ENCODE measurements at regions not wholly inside any gene's neighbourhood (a gene's known extent, or its start where the extent isn't known, plus 50 kb on each side); places are given as distances from the start of the nearest gene placed in this dataset.
A peak's percentile ranks its signal among the peaks of the same experiment; 100 is the strongest.

- Histone ChIP-seq H3K9ac (no peak overlapping the region), H3K9me3 (ENCODE audit: low read depth) (no peaks in the 10 kb centered on the region), H3K9me2 (ENCODE audit: insufficient read depth) (no peaks in the 10 kb centered on the region), H3K79me2 (ENCODE audit: insufficient read depth) (no peaks in the 10 kb centered on the region), H3K36me3 (ENCODE audit: low read depth) (no peaks in the 10 kb centered on the region), H4K20me1 (ENCODE audit: insufficient read depth) (no peaks in the 10 kb centered on the region), H2AFZ (no peak overlapping the region), H3K4me1 (ENCODE audit: insufficient read depth) (peaks cover 27% of the 10 kb centered on the region), H3K4me2 (ENCODE audit: unreplicated experiment) (no peak overlapping the region), H3K4me3 (no peak overlapping the region), H3K27me3 (replicated peaks; ENCODE audit: insufficient read depth) (peaks cover 22% of the 10 kb centered on the region), H3F3A (ENCODE audit: insufficient read depth) (peaks cover 15% of the 10 kb centered on the region), H3K27ac (no peak overlapping the region)
- DNase-seq = no peak
- TF ChIP-seq EZH2phosphoT487 (IDR thresholded peaks at IDR 0.05; ENCODE audit: insufficient read depth, low read depth) (no peak), EZH2 (IDR thresholded peaks at IDR 0.05; ENCODE audit: insufficient read depth, poor library complexity, severe bottlenecking) (no peak)
- WGBS, 2 experiments (ENCODE audit: low coverage in 1 of 2, low lambda C conversion rate in 2 of 2, missing lambda C conversion rate in 2 of 2) = 63 to 66% methylated on average over 4 of the region's 4 CpGs
- in situ Hi-C loops (cut with MboI) = no loop called here
Measured at GRCh38 chr11:119797736-119798135, 68.7 kb upstream of the NECTIN1 start.

DNA sequence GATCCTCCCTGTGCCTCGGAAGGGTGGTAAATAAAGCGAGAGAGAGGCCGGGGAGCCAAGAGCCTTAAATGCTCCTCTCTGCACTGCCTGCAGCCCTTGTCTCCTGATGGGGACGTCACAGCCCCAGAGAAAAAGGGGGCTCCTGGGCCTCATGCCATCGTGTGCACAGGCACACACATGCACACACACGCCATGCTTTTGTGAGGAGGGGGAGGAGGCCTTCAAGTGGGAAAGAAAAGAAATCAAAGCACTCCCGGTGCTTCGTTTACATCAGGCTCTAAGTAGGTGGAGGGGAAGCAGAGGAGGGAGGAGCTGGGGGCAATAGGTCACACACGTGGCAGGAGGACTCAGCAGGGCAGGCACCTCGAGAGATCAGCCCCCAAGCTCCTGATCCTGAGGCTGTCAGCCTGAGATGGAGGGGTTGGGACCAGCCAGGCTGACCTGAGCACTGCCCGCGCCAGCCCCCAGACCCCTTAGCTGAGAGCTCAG lies 68.2 kb upstream of the NECTIN1 start:
- H3K4me1 ChIP-seq (ENCODE audit: insufficient read depth) = peaks cover 32% of the 10 kb centered on the region
- H3K27ac ChIP-seq = no peak overlapping the region
- H4K20me1 ChIP-seq (ENCODE audit: insufficient read depth) = no peaks in the 10 kb centered on the region
- no peaks in the 10 kb centered on the region for H3K9me2 ChIP-seq (ENCODE audit: insufficient read depth)
- TF ChIP-seq EZH2phosphoT487 (IDR thresholded peaks at IDR 0.05; ENCODE audit: insufficient read depth, low read depth) (no peak), EZH2 (IDR thresholded peaks at IDR 0.05; ENCODE audit: insufficient read depth, poor library complexity, severe bottlenecking) (no peak)
- 78 to 79% methylated on average over 12 of the region's 12 CpGs for WGBS, 2 experiments (ENCODE audit: low coverage in 1 of 2, low lambda C conversion rate in 2 of 2, missing lambda C conversion rate in 2 of 2)
- H3K4me3 ChIP-seq = no peak overlapping the region
- no peak overlapping the region for H3K9ac ChIP-seq
- H3F3A ChIP-seq (ENCODE audit: insufficient read depth) = peaks cover 20% of the 10 kb centered on the region
- H3K4me2 ChIP-seq (ENCODE audit: unreplicated experiment) = no peak overlapping the region
- no peak for DNase-seq
- H3K36me3 ChIP-seq (ENCODE audit: low read depth) = no peaks in the 10 kb centered on the region
- in situ Hi-C loops (cut with MboI) = no loop called here
- H3K27me3 ChIP-seq (replicated peaks; ENCODE audit: insufficient read depth) = peaks cover 18% of the 10 kb centered on the region
- H3K79me2 ChIP-seq (ENCODE audit: insufficient read depth) = no peaks in the 10 kb centered on the region
- no peak overlapping the region for H2AFZ ChIP-seq
- no peaks in the 10 kb centered on the region for H3K9me3 ChIP-seq (ENCODE audit: low read depth)

- no peak for DNase-seq
- Histone ChIP-seq H3K4me1 (ENCODE audit: insufficient read depth) (peaks cover 38% of the 10 kb centered on the region), H4K20me1 (ENCODE audit: insufficient read depth) (no peaks in the 10 kb centered on the region), H3K9me2 (ENCODE audit: insufficient read depth) (no peaks in the 10 kb centered on the region), H3K4me3 (no peak overlapping the region), H2AFZ (no peak overlapping the region), H3K27me3 (replicated peaks; ENCODE audit: insufficient read depth) (peaks cover 15% of the 10 kb centered on the region), H3K9ac (no peak overlapping the region), H3K27ac (no peak overlapping the region), H3K4me2 (ENCODE audit: unreplicated experiment) (no peak overlapping the region), H3K9me3 (ENCODE audit: low read depth) (no peaks in the 10 kb centered on the region), H3F3A (ENCODE audit: insufficient read depth) (peaks cover 22% of the 10 kb centered on the region), H3K36me3 (ENCODE audit: low read depth) (no peaks in the 10 kb centered on the region), H3K79me2 (ENCODE audit: insufficient read depth) (no peaks in the 10 kb centered on the region)
- in situ Hi-C loops (cut with MboI) = no loop called here
- TF ChIP-seq EZH2phosphoT487 (IDR thresholded peaks at IDR 0.05; ENCODE audit: insufficient read depth, low read depth) = no peak
- no peak for TF ChIP-seq EZH2 (IDR thresholded peaks at IDR 0.05; ENCODE audit: insufficient read depth, poor library complexity, severe bottlenecking)
- 79 to 88% methylated on average over 8 of the region's 8 CpGs for whole genome bisulfite sequencing, 2 experiments (ENCODE audit: low coverage in 1 of 2, low lambda C conversion rate in 2 of 2, missing lambda C conversion rate in 2 of 2)
Measured at GRCh38 chr11:119796363-119797060, 67.5 kb upstream of the NECTIN1 start.

DNA sequence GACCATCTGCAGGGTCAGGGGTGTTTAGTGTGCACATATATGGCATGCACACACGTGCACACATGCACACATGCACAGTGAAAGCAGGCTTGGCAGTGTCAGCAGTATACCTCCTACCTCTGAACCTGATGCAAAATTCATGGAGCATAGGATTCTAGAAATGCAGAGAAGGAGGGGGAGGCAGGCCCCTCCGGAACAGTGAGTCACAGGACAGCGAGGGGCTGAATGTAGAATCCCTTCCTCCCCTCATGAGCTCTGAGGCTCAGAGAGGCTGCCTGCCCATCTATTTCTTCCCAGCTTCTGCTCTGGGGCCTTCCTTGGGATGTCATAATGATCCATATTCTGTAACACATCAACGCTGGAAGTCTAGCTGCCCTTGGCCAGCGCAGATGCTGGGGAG lies 66.7 kb upstream of the NECTIN1 start:
- H3K27me3 ChIP-seq (replicated peaks; ENCODE audit: insufficient read depth) = peaks cover 6% of the 10 kb centered on the region; the same call in 1 of the 2 replicates
- H3K4me3 ChIP-seq = no peak overlapping the region
- H3K9me2 ChIP-seq (ENCODE audit: insufficient read depth) = no peaks in the 10 kb centered on the region
- in situ Hi-C loops (cut with MboI) = no loop called here
- H3K4me1 ChIP-seq (ENCODE audit: insufficient read depth) = peaks cover 39% of the 10 kb centered on the region
- H3K9ac ChIP-seq = no peak overlapping the region
- no peak for TF ChIP-seq EZH2 (IDR thresholded peaks at IDR 0.05; ENCODE audit: insufficient read depth, poor library complexity, severe bottlenecking)
- TF ChIP-seq EZH2phosphoT487 (IDR thresholded peaks at IDR 0.05; ENCODE audit: insufficient read depth, low read depth) = no peak
- H3K36me3 ChIP-seq (ENCODE audit: low read depth) = no peaks in the 10 kb centered on the region
- no peak overlapping the region for H2AFZ ChIP-seq
- no peak overlapping the region for H3K4me2 ChIP-seq (ENCODE audit: unreplicated experiment)
- no peaks in the 10 kb centered on the region for H3K79me2 ChIP-seq (ENCODE audit: insufficient read depth)
- DNase-seq = no peak
- H3F3A ChIP-seq (ENCODE audit: insufficient read depth) = peaks cover 22% of the 10 kb centered on the region
- H4K20me1 ChIP-seq (ENCODE audit: insufficient read depth) = no peaks in the 10 kb centered on the region
- 78 to 83% methylated on average over 5 of the region's 5 CpGs for WGBS, 2 experiments (ENCODE audit: low coverage in 1 of 2, low lambda C conversion rate in 2 of 2, missing lambda C conversion rate in 2 of 2)
- H3K27ac ChIP-seq = 0 out of 2 replicates have a peak overlapping the region, but pooled peaks have one; percentile 13
- no peaks in the 10 kb centered on the region for H3K9me3 ChIP-seq (ENCODE audit: low read depth)

Measured in GM23248 (cell line).